Stomach (tissue), 8 donors: ENCODE measurements at regions not wholly inside any gene's neighbourhood (a gene's known extent, or its start where the extent isn't known, plus 50 kb on each side); places are given as distances from the start of the nearest gene placed in this dataset.

Experiments
- DNase-seq, 2 donors: peaks; one replicate each; pipeline versions ENCODE4 v3.0.0 to v3.0.0-alpha.2; 2013 to 2019
- H3K27ac ChIP-seq, 5 donors: fragments of 200-600 bp in 4 of 5; sonication (generic) in 4 of 5; one replicate each; pipeline ENCODE4 v1.5.1; 2013 to 2019; ENCODE audit warnings: mild to moderate bottlenecking in 1 of 5, moderate library complexity in 1 of 5
- H3K27me3 ChIP-seq, 3 donors: fragments of 200-600 bp; sonication (generic); one replicate each; pipeline ENCODE4 v1.5.1; 2017 to 2019; ENCODE audit warnings: mixed run types in 1 of 3
- H3K36me3 ChIP-seq, 4 donors: fragments of 200-600 bp; sonication (generic); 1 replicate in 3 of 4; 2 replicates in 1 of 4; pipeline ENCODE4 v1.5.1; 2016 to 2019
- H3K4me1 ChIP-seq, 4 donors: fragments of 200-600 bp; sonication (generic); one replicate each; pipeline ENCODE4 v1.5.1; 2016 to 2019
- H3K4me3 ChIP-seq, 4 donors: fragments of 200-600 bp; sonication (generic) in 3 of 4; one replicate each; pipeline ENCODE4 v1.5.1; 2016 to 2019; ENCODE audit warnings: mild to moderate bottlenecking in 1 of 4
- H3K9me3 ChIP-seq, 4 donors: fragments of 200-600 bp; sonication (generic); one replicate each; pipeline ENCODE4 v1.5.1; 2016 to 2019
- CTCF ChIP-seq, 7 experiments: fragments of 450-650 bp in 4 of 7; fragments of 200-600 bp in 3 of 7; sonication (generic) in 3 of 7; IDR thresholded peaks; one replicate each; pipeline ENCODE4 v1.5.1; 2016 to 2019; ENCODE audit warnings: antibody characterized with exemption in 7 of 7, control low read depth in 2 of 7, mild to moderate bottlenecking in 1 of 7
- EP300 ChIP-seq: sonication (generic); formaldehyde crosslinking; IDR thresholded peaks from one replicate; pipeline ENCODE4 v1.6.1; 2017; ENCODE audit warnings: antibody characterized with exemption
- POLR2A ChIP-seq, 4 donors: fragments of 450-650 bp; IDR thresholded peaks; one replicate each; pipeline ENCODE4 v1.6.1; 2016; ENCODE audit warnings: antibody characterized with exemption in 4 of 4, control low read depth in 2 of 4, mild to moderate bottlenecking in 1 of 4, moderate library complexity in 1 of 4
- POLR2AphosphoS5 ChIP-seq, 3 donors: sonication (generic); formaldehyde crosslinking; IDR thresholded peaks; one replicate each; pipeline ENCODE4 v1.6.1; 2016; ENCODE audit warnings: antibody characterized with exemption in 3 of 3
- whole genome bisulfite sequencing, 5 donors: extraction: QIAGEN DNeasy Blood & Tissue Kit in 3 of 5; methylation state at CpG; one replicate each; pipeline versions ENCODE4 v1.1.5 to v1.1.7; 2013 to 2018; 5-methylcytosine and 5-hydroxymethylcytosine counted together
- intact Hi-C: fragments of 100-400 bp; cut with DNase I; formaldehyde crosslinking; loops from one replicate; pipeline ENCODE4 v1.15.1; 2023; ENCODE audit warnings: low total_unique reads
- donor health status: healthy with polysubstance abuse.
- donor health status: Bipolar disorder and iron deficiency.
- donor health status: healthy.

GRCh38 chr7:47724335-47724982 is 142.5 kb upstream of the TNS3 start:
- Histone ChIP-seq H3K27ac (no peak overlapping the region), H3K4me1 (peaks cover 0 to 24% (median 13%) of the 10 kb centered on the region in 4 donors), H3K9me3 (no peaks in the 10 kb centered on the region), H3K36me3 (no peaks in the 10 kb centered on the region), H3K27me3 (no peaks in the 10 kb centered on the region), H3K4me3 (no peak overlapping the region)
- 76 to 85% (median 83%) methylated on average over 12 of the region's 12 CpGs for WGBS, 5 donors
- peak; percentile 14 to 62 for DNase-seq
- intact Hi-C loops = no loop called here
- TF ChIP-seq POLR2A (IDR thresholded peaks at IDR 0.05) (no peak), POLR2AphosphoS5 (IDR thresholded peaks at IDR 0.05) (no peak)

- Histone ChIP-seq H3K9me3 (no peaks in the 10 kb centered on the region), H3K4me1 (peaks cover 0 to 25% (median 13%) of the 10 kb centered on the region in 4 donors), H3K27ac (no peak overlapping the region), H3K27me3 (no peaks in the 10 kb centered on the region), H3K36me3 (no peaks in the 10 kb centered on the region), H3K4me3 (no peak overlapping the region)
- WGBS, 5 donors = 93 to 98% (median 95%) methylated on average over 8 of the region's 8 CpGs
- intact Hi-C loops = no loop called here
- TF ChIP-seq EP300 = no peak
- no peak for TF ChIP-seq CTCF (IDR thresholded peaks at IDR 0.05)
- no peak for TF ChIP-seq POLR2AphosphoS5 (IDR thresholded peaks at IDR 0.05)
- no peak for TF ChIP-seq POLR2A (IDR thresholded peaks at IDR 0.05)
- peak in 1 of 2 donors; percentile 20 for DNase-seq
These were observed 140.2 kb upstream of the TNS3 start for GRCh38 chr7:47722126-47722525.

- no peaks in the 10 kb centered on the region for H3K9me3 ChIP-seq
- H3K27me3 ChIP-seq = no peaks in the 10 kb centered on the region
- no peak for DNase-seq
- H3K4me3 ChIP-seq = no peak overlapping the region
- H3K4me1 ChIP-seq = peaks cover 0 to 25% (median 13%) of the 10 kb centered on the region in 4 donors
- TF ChIP-seq EP300 = no peak
- TF ChIP-seq CTCF (IDR thresholded peaks at IDR 0.05) = no peak
- WGBS, 5 donors = 83 to 93% (median 92%) methylated on average over 6 to 9 of the region's 9 CpGs
- intact Hi-C loops = no loop called here
- no peak overlapping the region for H3K27ac ChIP-seq
- H3K36me3 ChIP-seq = no peaks in the 10 kb centered on the region
These were observed 139.8 kb upstream of the TNS3 start for GRCh38 chr7:47721670-47722069.

GRCh38 chr7:47720907-47721244 is 139.0 kb upstream of the TNS3 start:
- 79 to 89% (median 80%) methylated on average over 6 to 8 of the region's 8 CpGs for WGBS, 5 donors
- Histone ChIP-seq H3K27me3 (no peaks in the 10 kb centered on the region), H3K4me3 (no peak overlapping the region), H3K27ac (peak overlapping the region in 2 of 5 donors; percentile 14 to 47), H3K36me3 (no peaks in the 10 kb centered on the region), H3K4me1 (peaks cover 0 to 22% (median 13%) of the 10 kb centered on the region in 4 donors), H3K9me3 (no peaks in the 10 kb centered on the region)
- TF ChIP-seq EP300 = no peak
- intact Hi-C loops = no loop called here
- peak in 1 of 2 donors; percentile 9 for DNase-seq

- WGBS, 5 donors = 56 to 66% (median 64%) methylated on average over 12 of the region's 12 CpGs
- Histone ChIP-seq H3K27ac (peak overlapping the region in 2 of 5 donors; percentile 14 to 47), H3K27me3 (no peaks in the 10 kb centered on the region), H3K9me3 (no peaks in the 10 kb centered on the region), H3K36me3 (no peaks in the 10 kb centered on the region), H3K4me3 (no peak overlapping the region), H3K4me1 (peaks cover 0 to 22% (median 10%) of the 10 kb centered on the region in 4 donors)
- intact Hi-C loops = no loop called here
- DNase-seq = peak; percentile 25 to 83
- TF ChIP-seq EP300 (no peak), POLR2AphosphoS5 (IDR thresholded peaks at IDR 0.05) (peak; percentile 34 to 81 (median 41)), POLR2A (IDR thresholded peaks at IDR 0.05) (no peak), CTCF (IDR thresholded peaks at IDR 0.05) (no peak)
These were observed 138.4 kb upstream of the TNS3 start for GRCh38 chr7:47720141-47720906.
